ENCODE measurements at regions not wholly inside any gene's neighbourhood (a gene's known extent, or its start where the extent isn't known, plus 50 kb on each side); places are given as distances from the start of the nearest gene placed in this dataset.

GRCh38 chr6:115356371-115356770 is 704.3 kb downstream of the FRK start:
- TF ChIP-seq CTCF (IDR thresholded peaks at IDR 0.05) = no peak
- TF ChIP-seq EZH2phosphoT487 (IDR thresholded peaks at IDR 0.05) = no peak
- no peak for TF ChIP-seq EZH2 (IDR thresholded peaks at IDR 0.05)

Measured in neural progenitor cell (in vitro differentiated cells).